ENCODE measurements at regions not wholly inside any gene's neighbourhood (a gene's known extent, or its start where the extent isn't known, plus 50 kb on each side); places are given as distances from the start of the nearest gene placed in this dataset.
"Not testable (repeated sequence)": the region's sequence is repeated elsewhere in the genome, so short reads cannot be mapped to it uniquely, and the experiment has no call there.

GRCh38 chr13:64591971-64592370, 2638.2 kb downstream of the PCDH9 start:
- DNase-seq = no peak

DNA sequence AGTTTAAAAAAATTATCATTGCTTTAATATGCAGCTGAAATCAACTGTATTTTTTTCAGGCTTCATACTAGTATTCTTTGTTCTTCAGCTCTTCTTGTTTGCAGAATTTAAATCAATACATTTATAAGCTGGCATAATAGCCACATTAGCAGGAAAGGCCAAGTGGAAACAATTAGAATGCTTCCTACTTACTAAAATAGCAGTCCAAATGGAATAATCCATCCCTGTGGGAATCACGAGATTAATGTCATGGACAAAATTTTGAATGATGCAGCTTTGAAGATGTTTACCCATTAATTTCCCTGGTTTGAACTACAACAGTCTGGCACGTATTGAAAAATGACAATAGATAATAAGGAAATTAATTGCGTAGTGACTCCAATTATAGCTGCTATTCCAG, 2650.8 kb downstream of the PCDH9 start:
- no peak for DNase-seq

- DNase-seq = no peak
These were observed 2661.4 kb downstream of the PCDH9 start for GRCh38 chr13:64568748-64569147.

DNA sequence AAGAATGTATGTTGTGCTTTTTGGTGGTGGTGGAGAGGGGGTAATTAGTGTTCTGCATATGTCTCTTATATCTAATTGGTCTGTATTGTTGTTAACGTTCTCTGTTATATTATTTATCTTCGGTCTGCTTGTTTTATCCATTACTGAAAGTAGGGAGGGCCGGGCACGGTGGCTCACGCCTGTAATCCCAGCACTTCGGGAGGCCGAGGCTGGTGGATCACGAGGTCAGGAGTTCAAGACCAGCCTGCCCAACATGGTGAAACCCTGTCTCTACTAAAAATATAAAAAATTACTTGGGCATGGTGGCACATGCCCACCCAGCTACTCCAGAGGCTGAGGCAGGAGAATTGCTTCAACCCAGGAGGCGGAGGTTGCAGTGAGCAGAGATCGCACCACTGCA, 2672.1 kb downstream of the PCDH9 start:
- DNase-seq = not testable (repeated sequence)

GRCh38 chr13:64556376-64556775, 2673.8 kb downstream of the PCDH9 start:
- DNase-seq = no peak

GRCh38 chr13:64553411-64554129, 2676.6 kb downstream of the PCDH9 start:
- no peak for DNase-seq

- DNase-seq = no peak
These were observed 2678.4 kb downstream of the PCDH9 start for GRCh38 chr13:64551755-64552154.

- DNase-seq = no peak
These were observed 2683.8 kb downstream of the PCDH9 start for GRCh38 chr13:64546371-64546770.

DNA sequence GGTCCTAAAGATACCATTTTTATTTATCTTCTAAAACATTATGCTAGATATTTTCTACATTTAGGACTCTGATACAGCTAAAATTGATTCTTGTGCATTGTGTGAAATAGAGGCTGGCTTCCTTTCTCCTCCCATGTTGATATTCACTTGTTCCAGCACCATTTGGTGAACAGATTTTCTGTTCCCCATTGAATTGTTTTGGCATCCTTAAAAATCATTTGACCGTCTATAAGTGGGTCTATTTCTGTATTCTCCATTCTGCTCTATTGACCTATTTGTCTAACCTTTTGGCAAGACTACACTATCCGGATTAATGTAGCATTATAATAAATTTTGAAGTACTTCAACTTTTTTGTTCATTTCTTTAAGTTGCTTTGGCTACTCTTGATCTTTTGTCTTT, 2689.2 kb downstream of the PCDH9 start:
- DNase-seq = no peak

- no peak for DNase-seq
These were observed 2689.7 kb downstream of the PCDH9 start for GRCh38 chr13:64540468-64540867.

GRCh38 chr13:64538711-64539110, 2691.4 kb downstream of the PCDH9 start:
- no peak for DNase-seq

DNA sequence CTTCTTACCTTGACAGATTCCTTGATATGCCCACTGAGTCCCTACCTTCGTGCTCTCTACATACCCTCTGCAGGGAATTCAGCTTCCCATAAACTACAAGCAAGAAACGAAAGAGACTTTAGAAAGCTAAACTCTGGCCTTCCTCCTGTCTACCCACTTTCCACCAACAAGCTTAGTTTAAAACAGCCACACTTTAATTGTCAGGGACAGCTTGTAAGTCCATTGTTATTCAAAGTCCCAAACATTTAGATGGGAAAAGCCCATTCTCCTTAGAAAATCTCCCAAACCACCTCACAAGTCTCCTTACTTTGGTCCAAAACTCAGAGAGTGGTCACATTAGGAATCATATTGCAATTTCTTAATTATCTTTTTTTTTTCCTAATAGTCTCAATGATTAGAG, 2695.8 kb downstream of the PCDH9 start:
- DNase-seq = no peak

DNA sequence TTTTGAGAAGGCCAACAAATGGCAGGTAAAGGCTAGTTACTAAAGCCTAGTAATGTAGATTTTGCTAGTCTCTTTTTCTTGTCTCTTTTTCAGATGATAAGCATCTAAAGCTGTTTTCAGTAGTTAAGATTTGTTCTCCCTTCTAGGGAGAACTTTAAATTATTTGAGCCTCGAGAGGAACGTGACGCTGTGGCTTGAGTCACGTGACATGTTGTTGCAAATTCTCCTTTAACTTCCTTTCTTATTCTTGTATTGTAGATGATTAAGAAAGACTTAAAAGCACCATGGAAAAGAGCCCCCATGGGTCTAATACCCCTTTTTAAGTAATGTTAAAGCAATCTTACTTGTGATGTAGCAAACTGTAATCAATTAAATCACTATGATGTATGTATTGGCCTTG, 2698.7 kb downstream of the PCDH9 start:
- DNase-seq = no peak

DNA sequence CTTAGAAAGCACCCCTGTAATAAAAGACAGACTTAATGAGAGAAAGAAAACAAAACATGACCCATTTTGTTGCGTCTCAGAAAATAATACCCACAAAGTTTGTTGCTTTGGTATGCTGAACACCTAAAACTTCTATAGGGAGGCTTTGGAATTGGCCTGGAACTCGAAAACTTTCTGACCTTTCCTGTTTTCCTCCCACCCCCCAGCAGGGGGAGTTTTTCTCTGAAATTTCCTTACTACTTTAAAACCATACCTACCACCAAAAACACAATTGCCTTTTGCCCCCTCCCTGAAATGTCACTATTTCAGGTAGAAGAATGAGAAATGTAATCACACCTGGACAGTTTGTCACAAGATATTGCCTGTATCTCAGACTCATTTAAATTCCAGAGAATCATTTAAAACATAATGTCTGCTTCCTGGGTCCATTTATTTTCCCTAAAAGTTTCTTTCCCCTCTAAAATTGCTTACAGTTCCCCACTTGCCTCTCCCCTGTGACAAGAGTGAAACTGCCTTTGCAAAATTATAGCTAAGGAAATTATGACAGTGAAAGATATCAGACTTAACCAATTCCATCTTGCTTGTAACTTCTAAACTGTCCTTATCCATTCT, 2700.2 kb downstream of the PCDH9 start:
- DNase-seq = no peak

DNA sequence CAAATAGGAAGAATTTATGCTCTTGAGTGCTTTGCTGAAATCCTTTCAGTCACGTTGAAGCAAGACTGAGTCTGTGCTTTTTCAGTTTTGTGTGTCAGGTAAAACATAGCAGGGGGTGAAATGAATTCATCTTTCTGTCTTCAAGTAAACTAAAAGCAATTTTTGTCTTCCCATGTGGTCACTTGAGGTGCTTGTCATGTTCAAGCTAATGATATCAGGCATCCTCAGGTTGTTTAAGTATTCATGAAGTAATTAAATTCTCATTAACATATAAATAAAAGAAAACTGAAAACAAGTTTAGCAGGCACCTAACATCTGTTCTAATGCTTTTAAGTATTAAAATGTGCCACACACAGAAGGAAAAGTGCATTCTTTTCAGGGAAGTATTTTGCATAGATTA, 2701.3 kb downstream of the PCDH9 start:
- DNase-seq = no peak

GRCh38 chr13:64527561-64527960, 2702.6 kb downstream of the PCDH9 start:
- DNase-seq = no peak

DNA sequence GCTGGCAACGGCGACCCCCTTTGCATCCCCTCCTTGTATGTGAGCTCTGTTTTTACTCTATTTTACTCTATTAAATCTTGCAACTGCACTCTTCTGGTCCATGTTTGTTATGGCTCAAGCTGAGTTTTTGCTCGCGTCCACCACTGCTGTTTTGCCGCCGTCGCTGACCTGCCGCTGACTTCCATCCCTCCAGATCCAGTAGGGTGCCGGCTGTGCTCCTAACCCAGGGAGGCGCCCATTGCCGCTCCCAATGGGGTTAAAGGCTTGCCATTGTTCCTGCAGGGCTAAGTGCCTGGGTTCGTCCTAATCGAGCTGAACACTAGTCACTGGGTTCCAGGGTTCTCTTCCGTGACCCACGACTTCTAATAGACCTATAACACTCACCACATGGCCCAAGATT, 2704.4 kb downstream of the PCDH9 start:
- no peak for DNase-seq

DNA sequence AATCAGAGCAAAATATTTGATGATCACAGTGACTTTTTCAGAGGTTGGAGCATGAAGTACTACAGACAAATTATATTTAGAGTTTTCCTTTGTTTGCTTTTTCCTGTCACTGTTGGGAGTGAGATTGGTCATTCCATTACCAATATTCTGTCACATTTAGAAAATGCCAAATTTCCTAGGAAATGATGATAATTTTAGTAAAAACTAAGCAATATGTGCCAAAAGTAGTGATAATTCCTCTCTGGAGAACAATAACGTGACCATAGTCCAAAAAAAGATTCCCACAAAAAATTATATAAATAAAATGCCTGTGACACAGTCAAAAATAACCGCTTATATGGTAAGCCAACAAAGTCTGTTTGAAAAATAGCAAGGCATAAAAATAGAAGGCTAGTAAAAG, 2719.4 kb downstream of the PCDH9 start:
- DNase-seq = no peak

DNA sequence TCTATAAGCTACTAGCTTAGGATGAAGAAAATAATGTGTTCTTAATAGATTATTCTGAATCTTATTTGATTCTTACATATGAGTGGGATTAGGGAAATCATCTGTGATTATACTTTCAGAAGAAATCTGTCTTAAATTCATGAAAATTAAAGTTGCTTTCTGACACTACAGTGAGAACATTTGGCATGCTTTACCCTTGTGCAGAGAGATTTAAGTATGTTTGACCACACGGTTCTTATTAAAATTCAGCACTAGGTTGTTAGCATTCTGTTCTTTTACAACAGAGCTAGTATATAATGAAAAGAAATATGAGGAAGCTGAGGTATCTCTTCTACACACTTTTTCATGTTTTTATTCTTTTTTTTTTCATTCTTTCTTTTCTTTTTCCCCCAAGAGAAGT, 2723.9 kb downstream of the PCDH9 start:
- no peak for DNase-seq

- DNase-seq = no peak
These were observed 2724.7 kb downstream of the PCDH9 start for GRCh38 chr13:64505336-64505910.

- DNase-seq = no peak
These were observed 2741.4 kb downstream of the PCDH9 start for GRCh38 chr13:64488731-64489130.

GRCh38 chr13:64482373-64482772, 2747.8 kb downstream of the PCDH9 start:
- no peak for DNase-seq

DNA sequence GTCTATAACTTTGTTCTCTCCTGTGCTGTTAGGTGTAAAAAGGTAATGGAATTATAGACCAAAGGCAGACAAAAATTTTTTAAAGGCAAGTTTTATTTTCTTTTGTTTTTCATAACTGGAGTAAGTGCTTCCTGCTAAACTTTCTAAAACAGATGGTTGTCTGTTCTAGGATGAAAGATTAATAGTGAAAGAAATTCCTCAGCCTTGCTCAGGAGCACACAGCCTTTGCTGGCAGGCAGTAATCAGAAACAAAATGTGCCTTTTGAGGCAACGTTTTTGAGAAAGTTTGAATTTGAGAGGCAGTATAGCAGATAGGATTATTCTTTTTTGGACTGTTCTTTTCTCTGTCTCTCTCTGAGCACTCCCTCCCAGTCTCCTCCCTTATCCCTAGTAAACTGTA, 2749.5 kb downstream of the PCDH9 start:
- DNase-seq = no peak

DNA sequence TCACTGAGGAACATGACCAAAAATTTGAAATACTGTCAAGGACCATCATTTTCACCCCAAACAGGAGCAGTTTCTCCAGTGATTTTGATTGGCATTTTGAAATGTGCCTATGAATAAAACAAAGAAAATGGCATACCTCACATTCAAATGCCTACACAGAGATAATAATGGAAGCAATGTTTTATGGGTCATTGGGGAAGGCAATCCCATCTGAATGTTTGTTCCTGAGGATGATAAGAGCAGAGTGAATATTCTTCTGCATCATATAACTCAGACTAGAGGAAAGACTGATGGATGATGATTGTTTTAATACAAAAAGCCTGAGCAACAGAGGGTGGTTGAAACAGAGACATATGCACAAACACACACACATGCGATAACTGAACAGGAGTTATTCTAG, 2749.9 kb downstream of the PCDH9 start:
- no peak for DNase-seq

- DNase-seq = no peak
These were observed 2753.0 kb downstream of the PCDH9 start for GRCh38 chr13:64477146-64477545.

All from stimulated activated naive CD4-positive, alpha-beta T cell (primary cell).